HEK293T (cell line): ENCODE measurements at regions not wholly inside any gene's neighbourhood (a gene's known extent, or its start where the extent isn't known, plus 50 kb on each side); places are given as distances from the start of the nearest gene placed in this dataset.

Source experiments
- CTCF ChIA-PET: fragments of 350-600 bp; formaldehyde crosslinking; extraction: SDS; loops from one replicate; lab custom pipeline; 2021; ENCODE audit warnings: antibody characterized with exemption, inconsistent platforms; lab: Yijun Ruan, JAX
- POLR2A ChIA-PET: fragments of 350-600 bp; formaldehyde crosslinking; extraction: SDS; loops from one replicate; lab custom pipeline; 2020; ENCODE audit warnings: antibody characterized with exemption, inconsistent platforms; lab: Yijun Ruan, JAX
- DNase-seq: peaks from one replicate; pipeline ENCODE4 v3.0.0; 2012; ENCODE audit warnings: mixed read lengths; ENCODE audit errors: extremely low spot score
- ARNT ChIP-seq: fragments of 450-650 bp; IDR thresholded peaks from 2 replicates; pipeline ENCODE4 v1.6.1; 2017; ENCODE audit warnings: mild to moderate bottlenecking
- BHLHE40 ChIP-seq: fragments of 450-650 bp; IDR thresholded peaks from 2 replicates; pipeline ENCODE4 v1.6.1; 2016; ENCODE audit warnings: mild to moderate bottlenecking, moderate library complexity, borderline replicate concordance
- CTBP1 ChIP-seq: fragments of 450-650 bp; IDR thresholded peaks from 2 replicates; pipeline ENCODE4 v1.6.1; 2016; ENCODE audit warnings: borderline replicate concordance
- ELF4 ChIP-seq: fragments of 450-650 bp; IDR thresholded peaks from 2 replicates; pipeline ENCODE4 v1.6.1; 2017; ENCODE audit warnings: antibody characterized with exemption
- FOXA1 ChIP-seq: fragments of 450-650 bp; IDR thresholded peaks from 2 replicates; pipeline ENCODE4 v1.6.1; 2016; ENCODE audit warnings: mild to moderate bottlenecking
- FOXK2 ChIP-seq: fragments of 450-650 bp; IDR thresholded peaks from 2 replicates; pipeline ENCODE4 v1.6.1; 2016; ENCODE audit warnings: mild to moderate bottlenecking
- FOXM1 ChIP-seq: fragments of 450-650 bp; IDR thresholded peaks from 2 replicates; pipeline ENCODE4 v1.6.1; 2017; ENCODE audit warnings: mild to moderate bottlenecking, borderline replicate concordance
- HDGF ChIP-seq: fragments of 450-650 bp; IDR thresholded peaks from 2 replicates; pipeline ENCODE4 v1.6.1; 2017; ENCODE audit warnings: antibody characterized with exemption, borderline replicate concordance
- L3MBTL2 ChIP-seq: fragments of 450-650 bp; conservative IDR thresholded peaks from 2 replicates; pipeline ENCODE4 v1.6.1; 2016; ENCODE audit warnings: mild to moderate bottlenecking
- LEF1 ChIP-seq: fragments of 450-650 bp; IDR thresholded peaks from 2 replicates; pipeline ENCODE4 v1.6.1; 2017; ENCODE audit warnings: mild to moderate bottlenecking, borderline replicate concordance
- NFRKB ChIP-seq: fragments of 450-650 bp; IDR thresholded peaks from 2 replicates; pipeline ENCODE4 v1.6.1; 2016; ENCODE audit warnings: mild to moderate bottlenecking, moderate library complexity
- SP1 ChIP-seq: fragments of 450-650 bp; IDR thresholded peaks from 2 replicates; pipeline ENCODE4 v1.6.1; 2017
- SUZ12 ChIP-seq: fragments of 450-650 bp; IDR thresholded peaks from 2 replicates; pipeline ENCODE4 v1.6.1; 2016; ENCODE audit warnings: mild to moderate bottlenecking
- TARDBP ChIP-seq: fragments of 450-650 bp; IDR thresholded peaks from 2 replicates; pipeline ENCODE4 v1.6.1; 2016
- ZNF384 ChIP-seq: fragments of 450-650 bp; IDR thresholded peaks from 2 replicates; pipeline ENCODE4 v1.6.1; 2016
- TF ChIP-seq, protein P1 (sequence below): fragments of 450-650 bp; IDR thresholded peaks from 2 replicates; pipeline ENCODE4 v1.6.1; 2016

DNA sequence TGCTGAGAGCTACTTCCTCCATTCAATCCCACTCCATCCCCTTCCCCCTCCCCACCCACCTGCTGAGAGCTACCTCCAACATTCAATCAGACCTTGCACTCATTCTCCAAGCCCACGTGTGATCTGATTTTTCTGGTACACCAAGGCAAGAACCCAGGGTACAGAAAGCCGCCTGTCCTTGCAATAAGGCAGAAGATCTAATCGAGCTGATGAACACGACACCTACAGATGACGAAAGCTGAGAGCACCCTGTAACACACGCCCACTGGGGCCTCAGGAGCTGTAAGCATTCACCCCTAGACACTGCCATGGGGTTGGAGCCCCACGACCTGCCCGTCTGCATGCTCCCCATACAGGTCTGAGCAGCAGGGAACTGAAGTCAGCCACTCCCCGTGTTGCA, 58.3 kb downstream of the TRIML1 start:
- ChIA-PET POLR2A (no interaction called here), CTCF (no interaction called here)
- no peak for TF ChIP-seq ELF4
- TF ChIP-seq L3MBTL2: no peak
- TF ChIP-seq, protein P1, sequence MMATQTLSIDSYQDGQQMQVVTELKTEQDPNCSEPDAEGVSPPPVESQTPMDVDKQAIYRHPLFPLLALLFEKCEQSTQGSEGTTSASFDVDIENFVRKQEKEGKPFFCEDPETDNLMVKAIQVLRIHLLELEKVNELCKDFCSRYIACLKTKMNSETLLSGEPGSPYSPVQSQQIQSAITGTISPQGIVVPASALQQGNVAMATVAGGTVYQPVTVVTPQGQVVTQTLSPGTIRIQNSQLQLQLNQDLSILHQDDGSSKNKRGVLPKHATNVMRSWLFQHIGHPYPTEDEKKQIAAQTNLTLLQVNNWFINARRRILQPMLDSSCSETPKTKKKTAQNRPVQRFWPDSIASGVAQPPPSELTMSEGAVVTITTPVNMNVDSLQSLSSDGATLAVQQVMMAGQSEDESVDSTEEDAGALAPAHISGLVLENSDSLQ: no peak
- no peak for TF ChIP-seq ARNT
- no peak for TF ChIP-seq ZNF384
- no peak for TF ChIP-seq SP1
- no peak for TF ChIP-seq SUZ12
- TF ChIP-seq FOXM1: no peak
- no peak for TF ChIP-seq CTBP1
- TF ChIP-seq BHLHE40: no peak
- TF ChIP-seq TARDBP: no peak
- TF ChIP-seq NFRKB: no peak
- no peak for TF ChIP-seq FOXA1
- no peak for DNase-seq

DNA sequence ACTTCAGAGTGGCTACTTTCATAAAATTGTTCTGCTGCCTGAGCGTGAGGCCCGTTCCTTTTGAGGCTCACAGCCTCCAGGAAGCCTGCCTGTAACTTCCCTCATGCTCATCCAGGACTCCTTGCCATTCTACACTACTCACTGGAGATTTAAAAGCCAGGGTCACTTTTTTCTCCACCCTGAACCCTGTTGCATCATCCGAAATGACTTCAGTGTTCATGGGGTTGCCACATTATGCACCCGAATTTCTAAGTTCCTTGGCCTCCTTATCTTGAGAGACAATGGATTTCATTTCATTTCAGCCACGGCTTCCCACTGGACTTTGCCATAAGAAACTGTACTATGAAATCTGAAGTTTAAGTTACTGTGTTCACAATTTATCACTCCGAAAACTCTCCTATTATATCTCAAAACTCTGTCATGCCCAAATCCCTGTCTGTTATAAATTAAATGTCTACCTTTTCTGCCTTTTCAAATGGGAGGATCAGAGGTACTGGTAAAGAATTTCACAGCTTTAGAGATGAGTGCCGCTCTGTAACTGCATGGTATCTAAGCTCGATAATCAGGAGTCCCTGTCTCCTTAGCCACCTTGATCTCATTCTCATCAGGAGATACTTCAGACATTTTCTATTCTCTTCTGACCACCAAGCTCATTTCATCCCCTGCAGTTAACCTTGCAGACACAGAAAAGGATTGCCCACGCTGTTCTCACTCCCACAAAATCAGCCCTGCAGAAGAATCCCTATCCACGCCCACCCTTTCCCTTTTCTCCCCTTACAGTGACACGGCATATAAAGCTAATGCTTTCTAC, 59.9 kb downstream of the TRIML1 start:
- TF ChIP-seq NFRKB: no peak
- no peak for TF ChIP-seq ELF4
- no peak for TF ChIP-seq ARNT
- no peak for TF ChIP-seq SP1
- TF ChIP-seq, protein P1: no peak
- TF ChIP-seq FOXM1: no peak
- no peak for TF ChIP-seq ZNF384
- TF ChIP-seq LEF1: no peak
- no peak for TF ChIP-seq FOXK2
- TF ChIP-seq SUZ12: no peak
- TF ChIP-seq BHLHE40: no peak
- no peak for TF ChIP-seq L3MBTL2
- no peak for TF ChIP-seq TARDBP
- no peak for TF ChIP-seq CTBP1
- TF ChIP-seq HDGF: no peak
- no peak for TF ChIP-seq FOXA1
- POLR2A ChIA-PET: no interaction called here
- CTCF ChIA-PET: interaction anchor here (0.7 kb wide), 1 partner anchor 193 kb away, joined by 3 read pairs; no protein-coding TSS in a partner anchor
- no peak for DNase-seq

DNA sequence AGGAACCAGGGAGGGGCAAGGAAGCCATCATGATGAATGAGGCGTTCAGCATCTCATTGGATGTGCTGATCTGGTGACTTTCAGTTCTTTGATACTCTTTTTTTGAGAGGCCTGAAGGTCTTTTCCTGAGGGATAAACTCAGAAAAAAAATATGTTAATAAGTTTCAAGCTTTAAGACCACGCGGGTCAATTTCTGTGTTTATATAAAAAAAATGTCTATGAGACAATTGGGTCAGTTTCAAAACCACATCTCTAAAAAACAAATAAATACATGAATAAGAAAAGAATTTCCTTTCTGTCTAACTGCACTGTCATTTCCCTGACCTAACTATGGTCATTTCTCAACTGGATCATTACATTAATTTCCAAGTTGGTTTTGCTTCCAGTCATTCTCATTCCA, 62.6 kb downstream of the TRIML1 start:
- ChIA-PET POLR2A (no interaction called here), CTCF (no interaction called here)
- no peak for DNase-seq
- TF ChIP-seq L3MBTL2: no peak
- TF ChIP-seq FOXA1: no peak
- no peak for TF ChIP-seq SUZ12
- TF ChIP-seq LEF1: no peak

DNA sequence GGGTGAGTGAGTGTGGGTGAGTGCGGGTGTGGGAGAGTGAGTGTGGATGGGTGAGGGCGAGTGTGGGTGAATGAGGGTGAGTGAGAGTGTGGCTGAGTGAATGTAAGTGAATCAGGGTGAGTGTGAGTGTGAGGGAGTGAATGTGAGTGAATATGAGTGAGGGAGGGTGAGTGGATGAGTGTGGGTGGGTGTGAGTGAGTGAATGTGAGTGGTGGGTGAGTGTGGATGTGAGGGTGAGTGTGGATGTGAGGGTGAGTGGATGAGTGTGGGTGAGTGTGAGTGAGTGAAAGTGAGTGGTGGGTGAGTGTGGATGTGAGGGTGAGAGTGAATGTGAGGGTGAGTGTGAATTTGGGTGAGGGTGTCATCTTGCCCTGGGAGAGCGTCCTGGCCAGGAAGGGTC, 67.5 kb downstream of the TRIML1 start:
- TF ChIP-seq ZNF384: no peak
- no peak for TF ChIP-seq CTBP1
- TF ChIP-seq FOXA1: no peak
- TF ChIP-seq ARNT: no peak
- TF ChIP-seq, protein P1: no peak
- TF ChIP-seq LEF1: no peak
- no peak for TF ChIP-seq L3MBTL2
- TF ChIP-seq HDGF: no peak
- TF ChIP-seq TARDBP: no peak
- DNase-seq: no peak
- POLR2A ChIA-PET: no interaction called here
- CTCF ChIA-PET: no interaction called here

DNA sequence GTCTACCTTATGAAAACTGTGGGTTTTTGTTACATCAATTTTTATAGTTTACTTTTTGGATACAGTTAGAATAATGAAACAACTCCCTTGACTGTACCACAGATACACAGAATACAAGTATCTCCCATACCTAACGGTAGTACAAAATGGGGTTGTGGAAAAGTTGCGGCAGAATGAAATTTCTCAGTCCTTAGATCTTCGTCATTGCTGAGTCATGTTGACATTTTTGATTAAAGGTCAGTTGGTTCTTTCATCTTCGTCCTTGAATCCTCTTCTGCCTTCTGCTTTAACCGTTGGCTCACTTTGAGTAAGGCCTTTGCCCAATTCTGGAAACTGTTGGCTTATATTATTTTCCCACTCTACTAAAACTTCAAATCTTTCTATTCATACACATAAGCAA, 75.6 kb downstream of the TRIML1 start:
- no peak for DNase-seq
- CTCF ChIA-PET: no interaction called here
- POLR2A ChIA-PET: no interaction called here
- TF ChIP-seq ZNF384 (no peak), HDGF (no peak), CTBP1 (no peak), NFRKB (no peak), SUZ12 (no peak), TARDBP (no peak), SP1 (no peak), L3MBTL2 (no peak), LEF1 (no peak), BHLHE40 (no peak)
- TF ChIP-seq, protein P1: no peak

DNA sequence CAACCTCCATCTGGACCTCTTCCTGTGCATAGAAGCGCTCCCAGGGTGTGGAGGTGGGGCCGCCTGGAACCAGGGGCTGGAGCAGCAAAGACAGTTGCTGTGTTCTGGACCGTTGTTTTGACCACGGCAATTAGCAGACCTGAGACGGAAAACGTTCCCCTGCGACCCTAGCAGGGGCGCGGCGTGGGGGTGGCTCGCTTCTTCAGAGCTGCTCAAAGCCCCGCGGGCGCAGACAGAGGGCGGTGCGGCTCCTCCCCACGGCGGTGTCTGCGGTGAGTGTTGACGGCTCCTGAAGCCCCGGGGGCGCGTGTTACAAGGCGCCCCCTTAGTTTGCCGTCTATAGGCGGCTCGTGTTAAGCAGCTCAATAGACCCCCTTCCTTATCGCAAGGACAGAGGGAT, 79.2 kb downstream of the TRIML1 start:
- TF ChIP-seq FOXK2 (no peak), BHLHE40 (no peak), SUZ12 (no peak), CTBP1 (no peak), FOXM1 (no peak), ZNF384 (no peak), LEF1 (no peak), NFRKB (no peak), SP1 (no peak), ELF4 (no peak), HDGF (no peak)
- POLR2A ChIA-PET: no interaction called here
- no peak for DNase-seq
- CTCF ChIA-PET: no interaction called here
